KOPT-K1 (cell line): ENCODE measurements at regions not wholly inside any gene's neighbourhood (a gene's known extent, or its start where the extent isn't known, plus 50 kb on each side); places are given as distances from the start of the nearest gene placed in this dataset.
A peak's percentile ranks its signal among the peaks of the same experiment; 100 is the strongest.

Experiments used
- H3K27ac ChIP-seq: fragments of 200-600 bp; sonication (generic); 2 replicates; pipeline ENCODE4 v1.5.1; 2016; ENCODE audit warnings: antibody characterized with exemption, mild to moderate bottlenecking, low read depth, low read length; ENCODE audit not compliant: poor library complexity, severe bottlenecking
- H3K36me3 ChIP-seq: fragments of 200-600 bp; sonication (generic); 2 replicates; pipeline ENCODE4 v1.5.1; 2017; ENCODE audit warnings: antibody characterized with exemption, mild to moderate bottlenecking, low read length, moderate library complexity; ENCODE audit not compliant: insufficient read depth
- H3K9me3 ChIP-seq: fragments of 200-600 bp; sonication (generic); 2 replicates; pipeline ENCODE4 v1.5.1; 2017; ENCODE audit warnings: antibody characterized with exemption, low read length, mild to moderate bottlenecking; ENCODE audit not compliant: insufficient read depth, poor library complexity, severe bottlenecking

- H3K27ac ChIP-seq: no peak overlapping the region
- no peaks in the 10 kb centered on the region for H3K36me3 ChIP-seq
- peaks cover 4% of the 10 kb centered on the region for H3K9me3 ChIP-seq
Measured at GRCh38 chr14:65318636-65319506, 93.7 kb upstream of the FUT8 start.

- Histone ChIP-seq H3K9me3 (peaks cover 4% of the 10 kb centered on the region), H3K27ac (peak overlapping the region; percentile 35), H3K36me3 (no peaks in the 10 kb centered on the region)
Measured at GRCh38 chr14:65320661-65321308, 91.7 kb upstream of the FUT8 start.

- Histone ChIP-seq H3K27ac (peak overlapping the region; percentile 35), H3K9me3 (no peaks in the 10 kb centered on the region), H3K36me3 (no peaks in the 10 kb centered on the region)
Measured at GRCh38 chr14:65321370-65321875, 91.1 kb upstream of the FUT8 start.

- Histone ChIP-seq H3K9me3 (no peaks in the 10 kb centered on the region), H3K36me3 (no peaks in the 10 kb centered on the region), H3K27ac (no peak overlapping the region)
Measured at GRCh38 chr14:65329481-65329880, 83.0 kb upstream of the FUT8 start.

GRCh38 chr14:65329911-65330310, 82.6 kb upstream of the FUT8 start:
- no peak overlapping the region for H3K27ac ChIP-seq
- H3K9me3 ChIP-seq: no peaks in the 10 kb centered on the region
- H3K36me3 ChIP-seq: no peaks in the 10 kb centered on the region

- Histone ChIP-seq H3K9me3 (no peaks in the 10 kb centered on the region), H3K36me3 (no peaks in the 10 kb centered on the region), H3K27ac (no peak overlapping the region)
Measured at GRCh38 chr14:65330416-65330815, 82.1 kb upstream of the FUT8 start.

GRCh38 chr14:65331652-65332051, 80.9 kb upstream of the FUT8 start:
- Histone ChIP-seq H3K27ac (no peak overlapping the region), H3K36me3 (no peaks in the 10 kb centered on the region), H3K9me3 (no peaks in the 10 kb centered on the region)

GRCh38 chr14:65332141-65332871, 80.2 kb upstream of the FUT8 start:
- Histone ChIP-seq H3K36me3 (no peaks in the 10 kb centered on the region), H3K27ac (no peak overlapping the region)

GRCh38 chr14:65333943-65334687, 78.4 kb upstream of the FUT8 start:
- H3K27ac ChIP-seq: peak overlapping the region; percentile 53

More at GRCh38 chr14:65332141-65332871, 80.2 kb upstream of the FUT8 start:
- no peaks in the 10 kb centered on the region for H3K9me3 ChIP-seq

GRCh38 chr14:65334765-65335410, 77.6 kb upstream of the FUT8 start:
- Histone ChIP-seq H3K36me3 (no peaks in the 10 kb centered on the region), H3K27ac (peak overlapping the region; percentile 53), H3K9me3 (no peaks in the 10 kb centered on the region)

More at GRCh38 chr14:65333943-65334687, 78.4 kb upstream of the FUT8 start:
- no peaks in the 10 kb centered on the region for H3K36me3 ChIP-seq
- no peaks in the 10 kb centered on the region for H3K9me3 ChIP-seq

GRCh38 chr14:65335411-65335947, 77.1 kb upstream of the FUT8 start:
- Histone ChIP-seq H3K27ac (peak overlapping the region; percentile 53), H3K9me3 (no peaks in the 10 kb centered on the region), H3K36me3 (no peaks in the 10 kb centered on the region)

- Histone ChIP-seq H3K9me3 (no peaks in the 10 kb centered on the region), H3K36me3 (no peaks in the 10 kb centered on the region), H3K27ac (peak overlapping the region; percentile 52)
Measured at GRCh38 chr14:65336191-65336591, 76.3 kb upstream of the FUT8 start.

- Histone ChIP-seq H3K9me3 (no peaks in the 10 kb centered on the region), H3K36me3 (no peaks in the 10 kb centered on the region), H3K27ac (no peak overlapping the region)
Measured at GRCh38 chr14:65339866-65340265, 72.7 kb upstream of the FUT8 start.

- no peak overlapping the region for H3K27ac ChIP-seq
- H3K36me3 ChIP-seq: no peaks in the 10 kb centered on the region
- H3K9me3 ChIP-seq: no peaks in the 10 kb centered on the region
Measured at GRCh38 chr14:65344011-65344410, 68.5 kb upstream of the FUT8 start.
